GF-D8 (cell line): ENCODE measurements at regions not wholly inside any gene's neighbourhood (a gene's known extent, or its start where the extent isn't known, plus 50 kb on each side); places are given as distances from the start of the nearest gene placed in this dataset.
"Not testable (repeated sequence)": the region's sequence is repeated elsewhere in the genome, so short reads cannot be mapped to it uniquely, and the experiment has no call there.

Experiments used
- DNase-seq: peaks from one replicate; lab custom pipeline; 2025; lab: John Stamatoyannopoulos, UW

DNA sequence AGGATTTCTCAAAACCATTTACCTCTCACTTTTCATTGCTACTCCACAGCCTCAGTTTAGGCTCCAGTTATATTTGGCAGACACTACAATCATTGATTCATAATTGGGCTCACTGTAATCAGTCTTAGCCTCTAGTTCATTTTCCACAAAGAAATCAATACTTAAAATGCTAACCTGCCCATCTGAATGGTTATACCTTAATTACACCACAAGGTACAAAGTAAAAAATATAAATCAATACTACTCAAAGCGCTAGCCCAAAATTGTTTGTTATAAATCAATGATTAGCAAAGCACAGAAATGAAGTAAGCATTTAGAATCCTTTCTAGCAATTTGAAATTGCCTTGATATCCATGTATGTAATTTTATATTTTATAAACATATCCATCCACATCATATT, 222.6 kb upstream of the NDST3 start:
- DNase-seq, result no peak

DNA sequence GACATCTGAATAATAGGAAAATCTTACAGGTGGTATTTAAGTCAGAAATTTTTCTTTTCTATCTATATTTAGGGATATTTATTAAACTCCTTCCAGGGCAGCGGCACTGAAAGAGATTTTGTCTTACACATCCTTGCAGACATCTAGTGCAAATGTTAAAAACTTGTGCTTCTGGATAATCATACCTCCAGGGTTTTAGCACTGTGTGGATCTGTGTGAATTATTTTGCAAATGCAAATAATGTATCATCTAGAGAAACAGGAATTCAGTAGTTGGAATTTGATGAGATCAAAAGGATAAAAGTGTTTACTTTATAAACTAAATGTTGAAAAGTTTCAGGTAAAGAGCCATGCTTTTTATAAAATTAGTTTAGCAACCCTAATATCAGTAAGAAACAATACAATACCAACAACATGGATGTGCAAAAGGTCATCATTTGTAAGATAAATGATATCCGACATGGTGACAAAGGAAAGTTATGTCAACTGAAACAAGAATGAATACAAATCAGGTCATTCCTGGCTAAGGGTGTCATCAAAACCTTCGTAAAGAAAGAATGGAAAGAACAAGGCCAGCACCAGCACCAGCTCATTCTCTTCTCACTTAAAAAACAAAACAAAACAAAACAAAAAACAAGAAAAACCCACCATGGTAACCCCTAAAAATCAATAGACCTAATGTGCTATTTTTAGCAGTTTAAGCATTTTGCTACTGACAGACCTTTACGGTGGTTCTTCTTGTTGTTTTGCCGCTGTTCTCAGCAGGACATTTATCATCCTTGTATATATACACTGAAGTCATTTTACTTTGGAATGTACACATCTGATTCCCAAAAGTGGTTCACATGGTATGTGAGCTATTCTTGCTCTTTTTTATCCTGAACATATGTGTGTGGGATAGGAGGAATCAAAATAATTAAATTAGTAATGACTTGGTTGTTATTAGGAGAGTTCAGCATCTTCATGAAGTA, 219.7 kb upstream of the NDST3 start:
- no peak for DNase-seq

DNA sequence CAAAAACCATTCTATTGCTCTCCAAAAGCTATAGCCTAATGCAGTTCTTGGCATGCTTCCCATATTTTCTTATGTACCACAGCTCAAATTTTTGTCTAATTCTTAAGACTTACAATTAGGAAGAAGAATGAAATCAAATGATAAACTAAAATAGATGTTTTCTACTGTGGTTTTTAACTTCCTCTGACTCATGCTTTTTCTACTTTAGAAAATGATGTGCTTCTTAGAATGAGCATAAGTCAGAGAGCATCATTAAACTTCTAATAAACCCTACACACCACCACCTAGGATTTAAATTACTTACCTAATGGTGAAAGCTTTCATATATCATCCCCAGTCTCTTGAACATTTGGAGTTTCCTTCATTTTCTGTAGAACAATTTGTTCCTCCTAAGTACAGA, 217.0 kb upstream of the NDST3 start:
- no peak for DNase-seq

DNA sequence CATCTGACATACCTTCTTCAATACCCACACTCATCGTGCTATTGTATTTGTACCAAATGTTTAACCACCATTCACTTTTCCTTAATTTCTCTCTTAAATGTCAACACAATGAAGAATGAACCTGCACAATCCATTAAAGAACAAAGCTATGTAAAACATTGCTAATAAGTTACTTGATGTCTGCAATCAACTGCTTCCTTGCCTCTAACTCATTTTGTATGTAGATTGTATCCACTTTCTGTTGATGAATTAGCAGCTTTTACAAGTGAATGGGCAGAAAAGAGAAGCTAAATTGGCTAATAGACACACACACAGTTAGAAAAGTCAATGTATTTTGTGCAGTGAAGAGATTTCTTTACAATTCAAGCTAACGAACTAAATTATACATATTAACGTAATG, 212.5 kb upstream of the NDST3 start:
- no peak for DNase-seq

DNA sequence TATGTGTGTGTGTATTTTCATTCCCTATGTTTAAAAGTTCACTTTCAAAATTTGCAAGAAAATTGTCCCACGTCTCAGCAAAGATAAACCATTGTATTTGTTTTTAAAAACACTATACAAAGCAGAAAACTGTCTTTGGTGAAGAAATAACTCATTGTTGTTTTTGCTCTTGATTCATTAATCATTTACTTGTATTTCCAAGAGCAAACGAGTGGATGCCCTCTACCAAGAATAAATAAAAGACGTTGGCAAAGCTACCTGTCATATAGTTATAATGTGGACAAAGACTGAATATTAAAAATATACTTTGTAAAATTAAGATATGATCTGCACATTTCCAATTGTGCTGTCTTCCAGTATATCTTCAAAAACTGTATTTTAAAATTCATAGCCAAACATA, 210.9 kb upstream of the NDST3 start:
- no peak for DNase-seq

GRCh38 chr4:117825600-117825999, 208.7 kb upstream of the NDST3 start:
- no peak for DNase-seq

- no peak for DNase-seq
Measured at GRCh38 chr4:117831060-117831683, 203.1 kb upstream of the NDST3 start.

DNA sequence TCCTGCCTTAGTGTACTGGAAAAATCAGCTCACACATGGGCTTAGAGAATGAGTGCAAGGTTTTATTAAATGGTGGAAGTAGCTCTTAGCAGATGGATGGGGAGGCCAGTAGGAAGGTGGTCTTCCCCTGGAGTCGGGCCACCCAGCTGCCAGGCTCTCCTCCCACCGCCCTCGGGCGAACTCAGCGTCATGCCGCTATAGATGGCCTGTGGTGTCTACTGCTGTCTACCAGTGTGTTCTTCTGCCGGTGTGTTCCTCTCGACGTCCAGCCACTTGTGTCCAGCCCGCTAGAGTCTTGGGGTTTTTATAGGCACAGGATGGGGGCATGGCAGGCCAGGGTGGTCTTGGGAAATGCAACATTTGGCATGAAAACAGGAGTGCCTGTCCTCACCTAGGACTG, 198.7 kb upstream of the NDST3 start:
- DNase-seq, result no peak

DNA sequence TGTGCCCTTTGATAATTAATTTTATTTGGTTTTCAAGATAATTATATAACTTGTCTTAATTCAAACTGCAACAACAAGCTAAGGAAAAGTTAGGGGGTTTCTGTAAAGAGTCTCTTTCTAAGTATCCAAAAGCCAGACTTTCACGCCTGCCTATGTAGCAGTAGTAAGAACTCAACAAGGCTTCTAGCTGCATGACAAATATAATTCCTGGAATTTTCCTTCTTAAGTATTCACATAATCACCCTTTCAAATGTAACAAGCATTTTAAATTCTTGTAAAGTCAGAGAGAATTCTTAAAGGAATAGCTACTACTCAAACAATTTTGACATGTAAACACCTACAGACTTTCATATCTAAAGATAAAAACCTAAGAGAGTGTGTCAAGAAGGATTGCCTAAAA, 189.7 kb upstream of the NDST3 start:
- no peak for DNase-seq

GRCh38 chr4:117845270-117845669, 189.0 kb upstream of the NDST3 start:
- DNase-seq, result no peak

DNA sequence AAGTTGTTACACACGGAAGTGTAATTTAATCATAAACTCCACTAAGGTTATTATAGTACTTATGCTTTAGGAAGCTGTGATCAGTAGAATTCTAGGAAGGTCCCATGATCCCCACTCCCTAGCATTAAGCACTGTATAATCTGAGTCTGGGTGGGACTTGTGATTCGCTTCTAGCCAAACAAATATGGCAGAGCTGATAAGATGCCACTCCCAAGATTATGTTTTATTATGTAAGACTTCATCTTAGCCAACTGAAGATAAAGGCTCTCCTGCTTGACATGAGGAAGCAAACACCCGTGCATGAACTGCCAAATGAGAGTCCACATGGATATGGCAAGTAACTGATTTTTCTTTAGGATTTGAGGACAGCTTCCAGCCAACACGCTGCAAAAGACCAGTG, 186.4 kb upstream of the NDST3 start:
- no peak for DNase-seq

GRCh38 chr4:117868201-117868600, 166.1 kb upstream of the NDST3 start:
- no peak for DNase-seq

- DNase-seq, result no peak
Measured at GRCh38 chr4:117873779-117874178, 160.5 kb upstream of the NDST3 start.

- DNase-seq, result no peak
Measured at GRCh38 chr4:117874216-117874615, 160.1 kb upstream of the NDST3 start.

GRCh38 chr4:117889978-117890377, 144.3 kb upstream of the NDST3 start:
- DNase-seq, result no peak

DNA sequence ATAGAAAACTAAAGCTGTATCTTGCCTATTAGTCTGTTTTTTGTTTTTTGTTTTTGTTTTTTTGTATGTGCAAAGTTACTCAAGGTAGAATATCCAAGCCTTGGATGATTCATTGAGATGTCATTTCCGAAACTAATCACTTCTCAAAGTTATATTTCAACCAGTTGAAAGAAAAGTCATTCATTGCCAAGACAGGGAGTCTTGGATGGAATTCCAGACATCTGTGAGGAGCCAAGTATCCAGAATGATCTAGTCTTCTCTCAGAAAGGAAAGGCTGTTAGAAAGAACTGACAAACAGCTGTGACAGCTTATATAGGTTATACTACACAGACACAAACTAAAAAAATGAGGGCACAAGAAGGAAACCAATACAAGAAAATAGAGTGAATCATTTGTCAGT, 141.1 kb upstream of the NDST3 start:
- DNase-seq, result no peak

- DNase-seq, result no peak
Measured at GRCh38 chr4:117898496-117898895, 135.8 kb upstream of the NDST3 start.

GRCh38 chr4:117900832-117901231, 133.5 kb upstream of the NDST3 start:
- no peak for DNase-seq

DNA sequence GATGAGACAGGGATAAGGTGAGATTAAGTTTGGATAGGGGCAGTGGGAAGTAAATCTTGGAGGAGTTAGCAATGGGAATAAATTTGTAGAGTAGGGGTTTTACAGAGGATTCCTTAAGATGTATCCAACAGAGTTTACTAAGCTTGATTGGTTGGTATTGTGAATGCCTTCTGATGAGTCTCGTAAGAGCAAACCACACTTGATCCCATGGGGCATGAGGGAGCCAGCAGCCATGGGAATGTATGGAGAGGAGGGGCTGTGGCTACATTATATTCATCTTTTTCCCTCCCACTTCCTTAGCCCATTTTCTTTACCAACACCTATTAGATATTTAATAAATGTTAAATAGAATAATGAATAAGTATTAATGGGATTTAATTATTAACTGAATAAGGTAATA, 126.6 kb upstream of the NDST3 start:
- no peak for DNase-seq

GRCh38 chr4:117908306-117909207, 125.7 kb upstream of the NDST3 start:
- DNase-seq, result no peak

GRCh38 chr4:117916728-117917127, 117.6 kb upstream of the NDST3 start:
- no peak for DNase-seq

DNA sequence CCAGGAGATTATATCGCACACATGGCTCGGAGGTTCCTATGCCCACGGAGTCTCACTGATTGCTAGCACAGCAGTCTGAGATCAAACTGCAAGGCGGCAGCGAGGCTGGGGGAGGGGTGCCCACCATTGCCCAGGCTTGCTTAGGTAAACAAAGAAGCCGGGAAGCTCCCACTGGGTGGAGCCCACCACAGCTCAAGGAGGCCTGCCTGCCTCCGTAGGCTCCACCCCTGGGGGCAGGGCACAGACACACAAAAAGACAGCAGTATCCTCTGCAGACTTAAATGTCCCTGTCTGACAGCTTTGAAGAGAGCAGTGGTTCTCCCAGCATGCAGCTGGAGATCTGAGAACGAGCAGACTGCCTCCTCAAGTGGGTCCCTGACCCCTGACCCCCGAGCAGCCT, 112.0 kb upstream of the NDST3 start:
- DNase-seq, result not testable (repeated sequence)
